ENCODE measurements at regions not wholly inside any gene's neighbourhood (a gene's known extent, or its start where the extent isn't known, plus 50 kb on each side); places are given as distances from the start of the nearest gene placed in this dataset.

- H3K36me3 Mint-ChIP-seq (ENCODE audit: unreplicated experiment): no peaks in the 10 kb centered on the region
- H3K9me3 Mint-ChIP-seq (ENCODE audit: unreplicated experiment): peaks cover 5% of the 10 kb centered on the region
- no peak overlapping the region for H3K27ac Mint-ChIP-seq (ENCODE audit: unreplicated experiment)
- H3K4me3 Mint-ChIP-seq (ENCODE audit: unreplicated experiment): no peak overlapping the region
- H3K4me1 Mint-ChIP-seq (ENCODE audit: low read depth, unreplicated experiment): no peaks in the 10 kb centered on the region
- DNase-seq: no peak
- peaks cover 9% of the 10 kb centered on the region for H3K27me3 Mint-ChIP-seq (ENCODE audit: unreplicated experiment)
- TF ChIP-seq, protein P1, sequence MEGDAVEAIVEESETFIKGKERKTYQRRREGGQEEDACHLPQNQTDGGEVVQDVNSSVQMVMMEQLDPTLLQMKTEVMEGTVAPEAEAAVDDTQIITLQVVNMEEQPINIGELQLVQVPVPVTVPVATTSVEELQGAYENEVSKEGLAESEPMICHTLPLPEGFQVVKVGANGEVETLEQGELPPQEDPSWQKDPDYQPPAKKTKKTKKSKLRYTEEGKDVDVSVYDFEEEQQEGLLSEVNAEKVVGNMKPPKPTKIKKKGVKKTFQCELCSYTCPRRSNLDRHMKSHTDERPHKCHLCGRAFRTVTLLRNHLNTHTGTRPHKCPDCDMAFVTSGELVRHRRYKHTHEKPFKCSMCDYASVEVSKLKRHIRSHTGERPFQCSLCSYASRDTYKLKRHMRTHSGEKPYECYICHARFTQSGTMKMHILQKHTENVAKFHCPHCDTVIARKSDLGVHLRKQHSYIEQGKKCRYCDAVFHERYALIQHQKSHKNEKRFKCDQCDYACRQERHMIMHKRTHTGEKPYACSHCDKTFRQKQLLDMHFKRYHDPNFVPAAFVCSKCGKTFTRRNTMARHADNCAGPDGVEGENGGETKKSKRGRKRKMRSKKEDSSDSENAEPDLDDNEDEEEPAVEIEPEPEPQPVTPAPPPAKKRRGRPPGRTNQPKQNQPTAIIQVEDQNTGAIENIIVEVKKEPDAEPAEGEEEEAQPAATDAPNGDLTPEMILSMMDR (IDR thresholded peaks at IDR 0.05; ENCODE audit: partially characterized antibody, unreplicated experiment): no peak
Observed at GRCh38 chr7:98056580-98056979, 50.1 kb upstream of the LMTK2 start.
